ENCODE measurements at regions not wholly inside any gene's neighbourhood (a gene's known extent, or its start where the extent isn't known, plus 50 kb on each side); places are given as distances from the start of the nearest gene placed in this dataset.

GRCh38 chr6:19999319-20000191, 162.4 kb downstream of the ID4 start:
- TF ChIP-seq CTCF (IDR thresholded peaks at IDR 0.05; ENCODE audit: borderline replicate concordance, control extremely low read depth, extremely low read depth, insufficient read depth, missing control alignments) = no peak
- peak; percentile 4 for DNase-seq (ENCODE audit: low spot score)
- in situ Hi-C loops (cut with MboI; ENCODE audit: low sequenced_read_pairs, unreplicated experiment) = no loop called here

GRCh38 chr6:20001286-20001685, 164.1 kb downstream of the ID4 start:
- DNase-seq (ENCODE audit: low spot score) = no peak
- TF ChIP-seq CTCF (IDR thresholded peaks at IDR 0.05; ENCODE audit: borderline replicate concordance, control extremely low read depth, extremely low read depth, insufficient read depth, missing control alignments) = no peak
- in situ Hi-C loops (cut with MboI; ENCODE audit: low sequenced_read_pairs, unreplicated experiment) = no loop called here

- no peak for DNase-seq (ENCODE audit: low spot score)
- in situ Hi-C loops (cut with MboI; ENCODE audit: low sequenced_read_pairs, unreplicated experiment) = no loop called here
- TF ChIP-seq CTCF (IDR thresholded peaks at IDR 0.05; ENCODE audit: borderline replicate concordance, control extremely low read depth, extremely low read depth, insufficient read depth, missing control alignments) = no peak
These were observed 168.9 kb downstream of the ID4 start for GRCh38 chr6:20006037-20006436.

GRCh38 chr6:20008131-20008530, 171.0 kb downstream of the ID4 start:
- in situ Hi-C loops (cut with MboI; ENCODE audit: low sequenced_read_pairs, unreplicated experiment) = no loop called here
- no peak for TF ChIP-seq CTCF (IDR thresholded peaks at IDR 0.05; ENCODE audit: borderline replicate concordance, control extremely low read depth, extremely low read depth, insufficient read depth, missing control alignments)
- DNase-seq (ENCODE audit: low spot score) = no peak

- in situ Hi-C loops (cut with MboI; ENCODE audit: low sequenced_read_pairs, unreplicated experiment) = no loop called here
- no peak for TF ChIP-seq CTCF (IDR thresholded peaks at IDR 0.05; ENCODE audit: borderline replicate concordance, control extremely low read depth, extremely low read depth, insufficient read depth, missing control alignments)
- DNase-seq (ENCODE audit: low spot score) = no peak
These were observed 176.1 kb downstream of the ID4 start for GRCh38 chr6:20013066-20013861.

- no peak for DNase-seq (ENCODE audit: low spot score)
- TF ChIP-seq CTCF (IDR thresholded peaks at IDR 0.05; ENCODE audit: borderline replicate concordance, control extremely low read depth, extremely low read depth, insufficient read depth, missing control alignments) = no peak
- in situ Hi-C loops (cut with MboI; ENCODE audit: low sequenced_read_pairs, unreplicated experiment) = no loop called here
These were observed 177.3 kb downstream of the ID4 start for GRCh38 chr6:20014508-20014907.

Data from GM13976 (cell line).